ENCODE measurements at regions not wholly inside any gene's neighbourhood (a gene's known extent, or its start where the extent isn't known, plus 50 kb on each side); places are given as distances from the start of the nearest gene placed in this dataset.

GRCh38 chr3:82084824-82085223, 323.4 kb upstream of the GBE1 start:
- TF ChIP-seq CTCF (IDR thresholded peaks at IDR 0.05) (no peak), POLR2AphosphoS5 (IDR thresholded peaks at IDR 0.05) (no peak)
